B cell (primary cell): ENCODE measurements at regions not wholly inside any gene's neighbourhood (a gene's known extent, or its start where the extent isn't known, plus 50 kb on each side); places are given as distances from the start of the nearest gene placed in this dataset.

Experiments used
- ATAC-seq: fragments of 200-7000 bp; cut with Tn5 transposase; one replicate; pipeline ENCODE4 v1.10.0; 2021; ENCODE audit warnings: low read depth, mild to moderate bottlenecking, moderate number of reproducible peaks, moderate library complexity
- CTCF ChIA-PET: fragments of 350-600 bp; sonication (Branson Sonifier 250); formaldehyde crosslinking; loops from one replicate; lab custom pipeline; 2021; ENCODE audit warnings: antibody characterized with exemption, inconsistent platforms; lab: Charles Lee
- POLR2A ChIA-PET: fragments of 350-600 bp; sonication (Branson Sonifier 250); formaldehyde crosslinking; loops from one replicate; lab custom pipeline; 2021; ENCODE audit warnings: antibody characterized with exemption; lab: Charles Lee
- DNase-seq: peaks from one replicate; pipeline ENCODE4 v3.0.0; 2013
- H2AFZ ChIP-seq: 2 replicates; pipeline ENCODE4 v1.6.1; 2012; ENCODE audit warnings: mild to moderate bottlenecking, low read depth, low read length; ENCODE audit not compliant: insufficient read depth, poor library complexity, severe bottlenecking
- H3K27ac ChIP-seq, 2 donors: 1 replicate in 1 of 2; 2 replicates in 1 of 2; pipeline ENCODE4 v1.5.1; 2012 to 2013; ENCODE audit warnings: low read length in 2 of 2, mild to moderate bottlenecking in 2 of 2, moderate library complexity in 1 of 2
- H3K27me3 ChIP-seq, 4 experiments: fragments of 200-600 bp in 1 of 4; sonication (generic) in 1 of 4; replicated peaks in 1 of 4; 1 replicate in 2 of 4; 2 replicates in 2 of 4; pipeline versions ENCODE4 v1.6.1 to v1.7.0; 2013 to 2016; ENCODE audit warnings: low read length in 3 of 4, mild to moderate bottlenecking in 2 of 4, mixed read lengths in 1 of 4, moderate library complexity in 1 of 4; ENCODE audit not compliant: insufficient read depth in 4 of 4, control insufficient read depth in 3 of 4; ENCODE audit errors: control extremely low read depth in 1 of 4
- H3K36me3 ChIP-seq, 2 experiments: replicated peaks in 1 of 2; 1 replicate in 1 of 2; 2 replicates in 1 of 2; pipeline versions ENCODE4 v1.6.1 to v1.7.1; 2013; ENCODE audit warnings: low read length in 1 of 2; ENCODE audit not compliant: insufficient read depth in 2 of 2, control insufficient read depth in 1 of 2; ENCODE audit errors: control extremely low read depth in 1 of 2, extremely low read depth in 1 of 2
- H3K4me1 ChIP-seq, 2 donors: fragments of 200-600 bp in 1 of 2; sonication (generic) in 1 of 2; 1 replicate in 1 of 2; 2 replicates in 1 of 2; pipeline versions ENCODE4 v1.5.1 to v1.6.1; 2013 to 2017; ENCODE audit warnings: low read length in 2 of 2; ENCODE audit not compliant: control insufficient read depth in 2 of 2, insufficient read depth in 2 of 2
- H3K4me2 ChIP-seq: replicated peaks from 2 replicates; pipeline ENCODE3; 2012; ENCODE audit warnings: mild to moderate bottlenecking, low read depth, low read length; ENCODE audit not compliant: poor library complexity, severe bottlenecking
- H3K4me3 ChIP-seq, 5 experiments: fragments of 200-600 bp in 1 of 5; sonication (generic) in 1 of 5; 1 replicate in 3 of 5; 2 replicates in 2 of 5; pipeline versions ENCODE4 v1.5.1 to v1.7.0; 2011 to 2016; ENCODE audit warnings: low read length in 4 of 5, mild to moderate bottlenecking in 4 of 5, low read depth in 2 of 5, control low read depth in 1 of 5, moderate library complexity in 1 of 5; ENCODE audit not compliant: insufficient read depth in 1 of 5; ENCODE audit errors: control extremely low read depth in 1 of 5, extremely low read depth in 1 of 5
- H3K79me2 ChIP-seq: fragments of 200-600 bp; sonication (generic); one replicate; pipeline ENCODE4 v1.6.0; 2016; ENCODE audit warnings: low read length; ENCODE audit not compliant: control insufficient read depth, insufficient read depth
- H3K9ac ChIP-seq: fragments of 200-600 bp; sonication (generic); 2 replicates; pipeline ENCODE4 v1.6.1; 2017; ENCODE audit warnings: mild to moderate bottlenecking, low read length, moderate library complexity
- H3K9me3 ChIP-seq, 3 donors: one replicate each; pipeline versions ENCODE4 v1.6.1 to v1.7.1; 2013; ENCODE audit warnings: low read length in 2 of 3; ENCODE audit not compliant: control insufficient read depth in 2 of 3, insufficient read depth in 1 of 3; ENCODE audit errors: control extremely low read depth in 1 of 3
- H4K20me1 ChIP-seq: 2 replicates; pipeline ENCODE4 v1.6.0; 2012; ENCODE audit warnings: mild to moderate bottlenecking, low read length; ENCODE audit not compliant: insufficient read depth, control insufficient read depth, poor library complexity, severe bottlenecking
- H3K27ac Mint-ChIP-seq: one replicate; pipeline ENCODE4 v1.8.0; 2021; ENCODE audit warnings: mixed read lengths
- H3K27me3 Mint-ChIP-seq: one replicate; pipeline ENCODE4 v1.8.0; 2021; ENCODE audit warnings: mixed read lengths
- H3K4me1 Mint-ChIP-seq: one replicate; pipeline ENCODE4 v1.8.0; 2021; ENCODE audit warnings: mixed read lengths
- H3K4me3 Mint-ChIP-seq: one replicate; pipeline ENCODE4 v1.8.0; 2021; ENCODE audit warnings: mixed read lengths
- H3K9me3 Mint-ChIP-seq: one replicate; pipeline ENCODE4 v1.8.0; 2022; ENCODE audit warnings: mixed read lengths; ENCODE audit not compliant: insufficient read depth
- CTCF ChIP-seq: fragments of 200-600 bp; IDR thresholded peaks from one replicate; pipeline ENCODE4 v1.8.0; 2022; ENCODE audit warnings: antibody characterized with exemption, mild to moderate bottlenecking
- EZH2 ChIP-seq: IDR thresholded peaks from 2 replicates; pipeline ENCODE4 v1.6.1; 2012; ENCODE audit warnings: borderline replicate concordance, low read depth, mild to moderate bottlenecking, moderate library complexity, low read length; ENCODE audit not compliant: insufficient read depth, poor library complexity, severe bottlenecking
- WGBS: methylation state at CpG from one replicate; pipeline ENCODE4 v1.1.5; 2013; ENCODE audit warnings: missing lambda C conversion rate; ENCODE audit not compliant: insufficient coverage; 5-methylcytosine and 5-hydroxymethylcytosine counted together
- intact Hi-C: fragments of 100-400 bp; cut with micrococcal nuclease; formaldehyde crosslinking; loops from one replicate; pipeline ENCODE4 v1.10.0; 2022

GRCh38 chr7:17611611-17612010 is 313.2 kb downstream of the AHR start:
- no peak overlapping the region for H3K4me3 ChIP-seq
- WGBS, result no CpG with 5 or more reads among the region's 4 CpGs
- no peaks in the 10 kb centered on the region for H3K79me2 ChIP-seq
- DNase-seq (no peak), ATAC-seq (no peak)
- Mint-ChIP-seq H3K27ac (no peak overlapping the region), H3K9me3 (no peaks in the 10 kb centered on the region), H3K4me1 (no peaks in the 10 kb centered on the region), H3K27me3 (no peaks in the 10 kb centered on the region), H3K4me3 (no peak overlapping the region)
- H3K4me2 ChIP-seq, result no peak overlapping the region
- no peaks in the 10 kb centered on the region for H3K27me3 ChIP-seq
- POLR2A ChIA-PET, result no interaction called here
- H2AFZ ChIP-seq, result no peak overlapping the region
- no peak overlapping the region for H3K27ac ChIP-seq
- H3K4me1 ChIP-seq, result no peaks in the 10 kb centered on the region
- TF ChIP-seq EZH2 (no peak), CTCF (no peak)
- H3K9ac ChIP-seq, result no peak overlapping the region
- no peaks in the 10 kb centered on the region for H4K20me1 ChIP-seq
- H3K36me3 ChIP-seq, result no peaks in the 10 kb centered on the region
- intact Hi-C loops, result no loop called here
- no peaks in the 10 kb centered on the region for H3K9me3 ChIP-seq
- CTCF ChIA-PET, result no interaction called here

GRCh38 chr7:17613338-17614041 is 315.0 kb downstream of the AHR start:
- H3K27ac Mint-ChIP-seq, result no peak overlapping the region
- no peaks in the 10 kb centered on the region for H3K4me1 Mint-ChIP-seq
- intact Hi-C loops, result no loop called here
- ChIA-PET POLR2A (no interaction called here), CTCF (no interaction called here)
- WGBS, result 100% methylated on average over 1 of the region's 2 CpGs
- Histone ChIP-seq H3K9me3 (no peaks in the 10 kb centered on the region), H2AFZ (no peak overlapping the region), H3K27ac (no peak overlapping the region), H3K79me2 (no peaks in the 10 kb centered on the region), H3K9ac (no peak overlapping the region), H3K4me2 (no peak overlapping the region), H3K4me1 (no peaks in the 10 kb centered on the region), H3K4me3 (no peak overlapping the region), H3K36me3 (no peaks in the 10 kb centered on the region), H4K20me1 (no peaks in the 10 kb centered on the region), H3K27me3 (no peaks in the 10 kb centered on the region)
- DNase-seq, result no peak
- H3K4me3 Mint-ChIP-seq, result no peak overlapping the region
- no peaks in the 10 kb centered on the region for H3K27me3 Mint-ChIP-seq
- no peak for TF ChIP-seq CTCF
- no peak for TF ChIP-seq EZH2
- ATAC-seq, result no peak
- no peaks in the 10 kb centered on the region for H3K9me3 Mint-ChIP-seq
